Common myeloid progenitor, CD34-positive (primary cell): ENCODE measurements at regions not wholly inside any gene's neighbourhood (a gene's known extent, or its start where the extent isn't known, plus 50 kb on each side); places are given as distances from the start of the nearest gene placed in this dataset.

ENCODE experiments used
- CTCF ChIA-PET: fragments of 350-600 bp; sonication (Branson Sonifier 250); formaldehyde crosslinking; loops from one replicate; lab custom pipeline; 2021; ENCODE audit warnings: antibody characterized with exemption; lab: Charles Lee
- POLR2A ChIA-PET: fragments of 350-600 bp; sonication (Branson Sonifier 250); formaldehyde crosslinking; loops from one replicate; lab custom pipeline; 2021; ENCODE audit warnings: antibody characterized with exemption; lab: Charles Lee
- DNase-seq, 3 donors: peaks; one replicate each; pipeline versions ENCODE4 v3.0.0 to v3.0.0-alpha.2; 2013
- H3K27ac ChIP-seq, 2 experiments: 1 replicate in 1 of 2; 2 replicates in 1 of 2; pipeline ENCODE4 v1.7.0; 2013; ENCODE audit warnings: inconsistent platforms in 2 of 2, low read length in 2 of 2, mild to moderate bottlenecking in 2 of 2, low read depth in 1 of 2, moderate library complexity in 1 of 2; ENCODE audit not compliant: severe bottlenecking in 2 of 2, insufficient read depth in 1 of 2, poor library complexity in 1 of 2
- H3K27me3 ChIP-seq, 5 experiments: replicated peaks in 2 of 5; 1 replicate in 3 of 5; 2 replicates in 2 of 5; pipeline versions ENCODE4 v1.6.1 to v1.7.0; 2013; ENCODE audit warnings: low read length in 4 of 5, mild to moderate bottlenecking in 2 of 5, moderate library complexity in 2 of 5, inconsistent platforms in 1 of 5; ENCODE audit not compliant: insufficient read depth in 5 of 5, control insufficient read depth in 4 of 5
- H3K36me3 ChIP-seq, 4 experiments: 1 replicate in 2 of 4; 2 replicates in 2 of 4; pipeline versions ENCODE4 v1.6.1 to v1.7.0; 2013; ENCODE audit warnings: low read length in 3 of 4, control low read depth in 1 of 4, mild to moderate bottlenecking in 1 of 4; ENCODE audit not compliant: control insufficient read depth in 4 of 4, insufficient read depth in 4 of 4
- H3K4me1 ChIP-seq, 4 experiments: 1 replicate in 3 of 4; 2 replicates in 1 of 4; pipeline versions ENCODE4 v1.6.1 to v1.7.1; 2013; ENCODE audit warnings: low read length in 3 of 4, mild to moderate bottlenecking in 3 of 4, control low read depth in 1 of 4, inconsistent platforms in 1 of 4, moderate library complexity in 1 of 4; ENCODE audit not compliant: control insufficient read depth in 4 of 4, insufficient read depth in 4 of 4; ENCODE audit errors: control extremely low read depth in 1 of 4
- H3K4me3 ChIP-seq, 7 experiments: 1 replicate in 4 of 7; 2 replicates in 3 of 7; pipeline versions ENCODE4 v1.5.1 to v1.7.0; 2013; ENCODE audit warnings: mild to moderate bottlenecking in 7 of 7, low read length in 6 of 7, moderate library complexity in 6 of 7, inconsistent platforms in 2 of 7, low read depth in 2 of 7, control low read depth in 1 of 7; ENCODE audit not compliant: insufficient read depth in 4 of 7, control insufficient read depth in 1 of 7; ENCODE audit errors: extremely low read depth in 1 of 7
- H3K9me3 ChIP-seq, 5 experiments: 1 replicate in 4 of 5; 2 replicates in 1 of 5; pipeline versions ENCODE4 v1.6.1 to v1.7.1; 2013; ENCODE audit warnings: low read length in 4 of 5, mild to moderate bottlenecking in 2 of 5, inconsistent platforms in 1 of 5, low read depth in 1 of 5, moderate library complexity in 1 of 5; ENCODE audit not compliant: control insufficient read depth in 4 of 5, insufficient read depth in 2 of 5; ENCODE audit errors: control extremely low read depth in 1 of 5
- WGBS: methylation state at CpG from one replicate; pipeline ENCODE4 v1.1.5; 2013; ENCODE audit not compliant: insufficient coverage; 5-methylcytosine and 5-hydroxymethylcytosine counted together

DNA sequence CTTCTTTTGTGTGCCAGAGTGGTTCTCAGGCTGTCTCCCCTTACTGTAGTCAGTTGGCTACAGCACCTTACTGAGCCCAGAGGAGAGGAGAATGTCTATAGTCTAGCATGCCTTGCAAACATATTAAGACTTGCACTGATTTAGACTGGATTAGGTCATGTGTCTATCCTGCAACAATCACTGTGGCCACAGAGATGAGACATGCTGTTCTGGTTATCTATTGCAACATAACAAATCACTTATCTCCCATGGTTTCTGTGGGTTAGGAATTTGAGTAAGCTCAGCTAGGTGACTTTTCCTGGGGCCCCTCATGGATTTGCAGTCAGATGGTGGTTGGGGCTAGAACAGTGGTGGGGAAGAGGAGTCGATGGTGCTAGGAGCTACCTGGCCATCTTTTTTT lies 261.3 kb downstream of the SOD2 start:
- H3K9me3 ChIP-seq = peaks cover 0 to 25% (median 11%) of the 10 kb centered on the region in 5 experiments
- WGBS = 100% methylated on average over 1 of the region's 1 CpG
- H3K4me3 ChIP-seq = no peak overlapping the region
- peaks cover 0 to 2% (median 0%) of the 10 kb centered on the region in 5 experiments for H3K27me3 ChIP-seq
- ChIA-PET CTCF (no interaction called here), POLR2A (no interaction called here)
- no peaks in the 10 kb centered on the region for H3K4me1 ChIP-seq
- H3K36me3 ChIP-seq = no peaks in the 10 kb centered on the region
- no peak for DNase-seq
- H3K27ac ChIP-seq = no peak overlapping the region

- Histone ChIP-seq H3K9me3 (peaks cover 0 to 25% (median 11%) of the 10 kb centered on the region in 5 experiments), H3K36me3 (no peaks in the 10 kb centered on the region), H3K4me3 (no peak overlapping the region), H3K27ac (no peak overlapping the region), H3K4me1 (no peaks in the 10 kb centered on the region), H3K27me3 (peaks cover 0 to 2% (median 0%) of the 10 kb centered on the region in 5 experiments)
- WGBS = 92% methylated on average over 3 of the region's 3 CpGs
- CTCF ChIA-PET = no interaction called here
- POLR2A ChIA-PET = no interaction called here
- DNase-seq = no peak
Observed at GRCh38 chr6:159430323-159430722, 261.1 kb downstream of the FNDC1 start.

DNA sequence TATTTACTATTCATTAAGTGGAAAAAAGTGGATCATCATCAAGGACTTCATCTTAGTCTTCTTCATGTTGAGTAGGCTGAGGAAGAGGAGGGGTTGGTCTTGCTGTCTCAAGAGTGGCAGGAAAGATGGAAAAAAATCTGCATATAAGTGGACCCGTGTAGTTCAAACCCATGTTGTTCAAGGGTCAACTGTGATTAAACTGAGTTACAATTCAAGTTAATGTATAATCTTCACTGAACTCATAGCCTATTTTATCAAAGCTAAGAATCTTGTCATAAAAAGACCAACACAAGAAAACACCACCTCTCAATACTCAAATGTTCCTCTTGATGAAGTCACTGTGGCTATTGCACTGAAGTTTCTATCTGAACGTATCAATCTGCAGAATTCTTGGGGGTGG lies 260.2 kb downstream of the FNDC1 start:
- ChIA-PET POLR2A (no interaction called here), CTCF (no interaction called here)
- Histone ChIP-seq H3K4me3 (no peak overlapping the region), H3K4me1 (no peaks in the 10 kb centered on the region), H3K36me3 (no peaks in the 10 kb centered on the region), H3K27ac (no peak overlapping the region), H3K27me3 (peaks cover 0 to 2% (median 0%) of the 10 kb centered on the region in 5 experiments), H3K9me3 (peaks cover 0 to 21% (median 10%) of the 10 kb centered on the region in 5 experiments)
- 100% methylated on average over 1 of the region's 2 CpGs for WGBS
- no peak for DNase-seq

- 59% methylated on average over 3 of the region's 3 CpGs for WGBS
- H3K4me1 ChIP-seq = no peaks in the 10 kb centered on the region
- peaks cover 0 to 2% (median 0%) of the 10 kb centered on the region in 5 experiments for H3K27me3 ChIP-seq
- H3K27ac ChIP-seq = no peak overlapping the region
- no peak overlapping the region for H3K4me3 ChIP-seq
- peaks cover 0 to 8% (median 3%) of the 10 kb centered on the region in 5 experiments for H3K9me3 ChIP-seq
- no peak for DNase-seq
- ChIA-PET POLR2A (no interaction called here), CTCF (no interaction called here)
- H3K36me3 ChIP-seq = no peaks in the 10 kb centered on the region
Observed at GRCh38 chr6:159427771-159428170, 258.6 kb downstream of the FNDC1 start.

GRCh38 chr6:159427335-159427734 lies 258.1 kb downstream of the FNDC1 start:
- H3K4me3 ChIP-seq = no peak overlapping the region
- no peak overlapping the region for H3K27ac ChIP-seq
- 98% methylated on average over 5 of the region's 5 CpGs for WGBS
- ChIA-PET POLR2A (no interaction called here), CTCF (no interaction called here)
- DNase-seq = no peak
- peaks cover 0 to 5% (median 3%) of the 10 kb centered on the region in 5 experiments for H3K9me3 ChIP-seq
- no peaks in the 10 kb centered on the region for H3K36me3 ChIP-seq
- H3K4me1 ChIP-seq = no peaks in the 10 kb centered on the region
- peaks cover 0 to 4% (median 0%) of the 10 kb centered on the region in 5 experiments for H3K27me3 ChIP-seq

- POLR2A ChIA-PET = no interaction called here
Observed at GRCh38 chr6:159425421-159425820, 256.2 kb downstream of the FNDC1 start.

GRCh38 chr6:159422041-159422984 lies 253.1 kb downstream of the FNDC1 start:
- no peak overlapping the region for H3K4me3 ChIP-seq
- no peak for DNase-seq
- no peak overlapping the region for H3K27ac ChIP-seq
- H3K9me3 ChIP-seq = no peaks in the 10 kb centered on the region
- H3K36me3 ChIP-seq = no peaks in the 10 kb centered on the region
- ChIA-PET CTCF (interaction anchor here (1.3 kb wide), 1 partner anchor 12 kb away, joined by 3 read pairs; no protein-coding TSS in a partner anchor), POLR2A (no interaction called here)
- peaks cover 0 to 2% (median 0%) of the 10 kb centered on the region in 5 experiments for H3K27me3 ChIP-seq
- H3K4me1 ChIP-seq = no peaks in the 10 kb centered on the region
- WGBS = 90% methylated on average over 17 of the region's 20 CpGs

More at GRCh38 chr6:159425421-159425820, 256.2 kb downstream of the FNDC1 start:
- Histone ChIP-seq H3K27me3 (peaks cover 0 to 4% (median 0%) of the 10 kb centered on the region in 5 experiments), H3K36me3 (no peaks in the 10 kb centered on the region), H3K4me3 (no peak overlapping the region), H3K27ac (no peak overlapping the region), H3K4me1 (no peaks in the 10 kb centered on the region), H3K9me3 (no peaks in the 10 kb centered on the region)
- CTCF ChIA-PET = no interaction called here
- WGBS = 98% methylated on average over 4 of the region's 6 CpGs
- no peak for DNase-seq
